ENCODE measurements at regions not wholly inside any gene's neighbourhood (a gene's known extent, or its start where the extent isn't known, plus 50 kb on each side); places are given as distances from the start of the nearest gene placed in this dataset.
A peak's percentile ranks its signal among the peaks of the same experiment; 100 is the strongest.

- Histone ChIP-seq H3K4me1 (no peaks in the 10 kb centered on the region), H3K4me3 (no peak overlapping the region), H3K27me3 (no peaks in the 10 kb centered on the region), H3K27ac (no peak overlapping the region), H3K9me3 (no peaks in the 10 kb centered on the region), H3K36me3 (no peaks in the 10 kb centered on the region)
- no peak for ATAC-seq
- DNase-seq = no peak
- intact Hi-C loops (cut with DNase I) = no loop called here
- no peak for TF ChIP-seq CTCF (IDR thresholded peaks at IDR 0.05)
Observed at GRCh38 chr11:127864861-127865260, 722.5 kb downstream of the ETS1 start.

- no peaks in the 10 kb centered on the region for H3K9me3 ChIP-seq
- intact Hi-C loops (cut with DNase I) = no loop called here
Observed at GRCh38 chr11:127862406-127862805, 725.0 kb downstream of the ETS1 start.

GRCh38 chr11:127859941-127860354 lies 727.4 kb downstream of the ETS1 start:
- Histone ChIP-seq H3K36me3 (no peaks in the 10 kb centered on the region), H3K27ac (no peak overlapping the region), H3K4me3 (no peak overlapping the region), H3K9me3 (no peaks in the 10 kb centered on the region), H3K4me1 (no peaks in the 10 kb centered on the region), H3K27me3 (no peaks in the 10 kb centered on the region)
- TF ChIP-seq CTCF (IDR thresholded peaks at IDR 0.05) = no peak
- intact Hi-C loops (cut with DNase I) = no loop called here
- DNase-seq = no peak
- ATAC-seq = no peak

More at GRCh38 chr11:127862406-127862805, 725.0 kb downstream of the ETS1 start:
- Histone ChIP-seq H3K4me1 (no peaks in the 10 kb centered on the region), H3K27ac (no peak overlapping the region), H3K36me3 (no peaks in the 10 kb centered on the region), H3K27me3 (no peaks in the 10 kb centered on the region), H3K4me3 (no peak overlapping the region)
- ATAC-seq (no peak), DNase-seq (no peak)
- no peak for TF ChIP-seq CTCF (IDR thresholded peaks at IDR 0.05)

- ATAC-seq (no peak), DNase-seq (no peak)
- Histone ChIP-seq H3K4me1 (no peaks in the 10 kb centered on the region), H3K27me3 (peaks cover 0 to 7% of the 10 kb centered on the region in 2 donors), H3K36me3 (no peaks in the 10 kb centered on the region), H3K9me3 (no peaks in the 10 kb centered on the region), H3K4me3 (no peak overlapping the region), H3K27ac (no peak overlapping the region)
- no peak for TF ChIP-seq CTCF (IDR thresholded peaks at IDR 0.05)
- intact Hi-C loops (cut with DNase I) = no loop called here
Observed at GRCh38 chr11:127844876-127845275, 742.5 kb downstream of the ETS1 start.

- Histone ChIP-seq H3K27ac (no peak overlapping the region), H3K4me1 (no peaks in the 10 kb centered on the region), H3K9me3 (no peaks in the 10 kb centered on the region), H3K36me3 (no peaks in the 10 kb centered on the region), H3K27me3 (peaks cover 0 to 7% of the 10 kb centered on the region in 2 donors), H3K4me3 (no peak overlapping the region)
- peak; percentile 47 to 48 for TF ChIP-seq CTCF (IDR thresholded peaks at IDR 0.05)
- intact Hi-C loops (cut with DNase I) = no loop called here
- ATAC-seq = peak; percentile 70
- DNase-seq = peak; percentile 15 to 79 (median 50)
Observed at GRCh38 chr11:127843483-127844396, 743.6 kb downstream of the ETS1 start.
